Activated naive CD4-positive, alpha-beta T cell treated with anti-CD3 and anti-CD28 coated beads, Interleukin-2, amount 50 U/mL, for 16 hours (primary cell): ENCODE measurements at regions not wholly inside any gene's neighbourhood (a gene's known extent, or its start where the extent isn't known, plus 50 kb on each side); places are given as distances from the start of the nearest gene placed in this dataset.
"Not testable (repeated sequence)": the region's sequence is repeated elsewhere in the genome, so short reads cannot be mapped to it uniquely, and the experiment has no call there.

Experiments
- DNase-seq: peaks from one replicate; pipeline ENCODE4 v3.0.0-alpha.2; 2020

GRCh38 chr11:23377909-23378308 lies 517.6 kb upstream of the CCDC179 start:
- no peak for DNase-seq

- DNase-seq: no peak
These were observed 530.8 kb upstream of the CCDC179 start for GRCh38 chr11:23391031-23391430.

GRCh38 chr11:23398052-23398451 lies 537.8 kb upstream of the CCDC179 start:
- DNase-seq: no peak

- DNase-seq: no peak
These were observed 539.7 kb upstream of the CCDC179 start for GRCh38 chr11:23399995-23400394.

- no peak for DNase-seq
These were observed 543.2 kb upstream of the CCDC179 start for GRCh38 chr11:23403210-23404185.

GRCh38 chr11:23404225-23405160 lies 544.2 kb upstream of the CCDC179 start:
- DNase-seq: no peak

GRCh38 chr11:23405350-23405937 lies 545.2 kb upstream of the CCDC179 start:
- DNase-seq: no peak

- DNase-seq: no peak
These were observed 546.0 kb upstream of the CCDC179 start for GRCh38 chr11:23406131-23406819.

GRCh38 chr11:23413057-23413456 lies 552.8 kb upstream of the CCDC179 start:
- no peak for DNase-seq

GRCh38 chr11:23423104-23423503 lies 562.8 kb upstream of the CCDC179 start:
- no peak for DNase-seq

- no peak for DNase-seq
These were observed 563.4 kb upstream of the CCDC179 start for GRCh38 chr11:23423656-23424055.

- DNase-seq: no peak
These were observed 565.1 kb upstream of the CCDC179 start for GRCh38 chr11:23425381-23425780.

- DNase-seq: no peak
These were observed 569.3 kb upstream of the CCDC179 start for GRCh38 chr11:23429569-23429968.

GRCh38 chr11:23453522-23453921 lies 593.2 kb upstream of the CCDC179 start:
- no peak for DNase-seq

- DNase-seq: no peak
These were observed 595.1 kb upstream of the CCDC179 start for GRCh38 chr11:23455321-23455891.

- DNase-seq: no peak
These were observed 597.4 kb upstream of the CCDC179 start for GRCh38 chr11:23457641-23458040.

GRCh38 chr11:23471878-23472277 lies 611.6 kb upstream of the CCDC179 start:
- no peak for DNase-seq

- DNase-seq: no peak
These were observed 613.5 kb upstream of the CCDC179 start for GRCh38 chr11:23473782-23474181.

- no peak for DNase-seq
These were observed 620.5 kb upstream of the CCDC179 start for GRCh38 chr11:23480736-23481135.

GRCh38 chr11:23484146-23484545 lies 623.9 kb upstream of the CCDC179 start:
- not testable (repeated sequence) for DNase-seq

- not testable (repeated sequence) for DNase-seq
These were observed 624.3 kb upstream of the CCDC179 start for GRCh38 chr11:23484618-23485017.
